ENCODE measurements at regions not wholly inside any gene's neighbourhood (a gene's known extent, or its start where the extent isn't known, plus 50 kb on each side); places are given as distances from the start of the nearest gene placed in this dataset.

GRCh38 chr2:212646698-212647366 lies 108.2 kb upstream of the ERBB4 start:
- TF ChIP-seq CTCF (IDR thresholded peaks at IDR 0.05; ENCODE audit: low read length): no peak
- TF ChIP-seq EZH2 (IDR thresholded peaks at IDR 0.05; ENCODE audit: borderline replicate concordance, low read length): no peak
